HG03066 (cell line): ENCODE measurements at regions not wholly inside any gene's neighbourhood (a gene's known extent, or its start where the extent isn't known, plus 50 kb on each side); places are given as distances from the start of the nearest gene placed in this dataset.

ENCODE experiments used
- ATAC-seq: cut with Tn5 transposase; IDR thresholded peaks from one replicate; pipeline ENCODE4 v1.9.1; 2021; ENCODE audit warnings: low read depth; ENCODE audit not compliant: unreplicated experiment

DNA sequence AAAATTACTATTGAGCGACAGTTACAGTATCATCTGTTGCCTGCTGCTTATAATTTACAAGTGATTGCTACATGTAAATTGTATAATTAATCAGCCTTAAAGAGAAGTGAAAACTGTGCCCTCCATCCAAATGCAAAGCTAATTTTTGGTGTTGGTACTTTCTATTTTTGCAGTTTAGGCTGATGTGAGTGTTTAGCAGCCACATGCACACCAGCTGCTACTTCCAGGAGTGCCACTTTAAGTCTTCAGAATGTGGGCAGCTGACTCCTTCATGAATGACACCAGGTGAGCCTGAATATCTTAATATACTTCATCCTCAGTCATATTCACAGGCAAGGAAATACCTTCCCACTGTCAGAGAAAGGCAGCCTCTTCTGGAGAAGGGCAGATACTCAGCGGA, 149.8 kb upstream of the RASGEF1B start:
- no peak for ATAC-seq

GRCh38 chr4:81620442-81620841, 148.7 kb upstream of the RASGEF1B start:
- ATAC-seq, result no peak

DNA sequence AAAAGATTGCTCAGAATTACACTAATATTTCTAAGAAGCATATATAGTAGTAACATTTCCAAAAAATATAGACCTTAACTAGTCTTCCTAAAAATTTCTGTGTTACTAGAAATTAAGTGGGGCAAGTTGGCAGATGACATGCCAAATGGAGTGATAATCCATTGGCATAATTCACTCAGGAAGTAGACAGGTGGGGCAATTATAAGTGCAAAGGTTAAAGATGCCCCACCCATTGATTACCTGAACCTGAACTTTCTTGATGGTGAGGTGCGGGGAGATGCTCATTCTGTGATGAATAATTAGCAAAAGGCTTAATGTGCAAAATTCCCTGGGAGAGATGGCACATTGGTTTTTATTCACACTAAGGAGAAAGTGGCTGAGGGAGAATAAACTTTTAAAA, 145.8 kb upstream of the RASGEF1B start:
- no peak for ATAC-seq

DNA sequence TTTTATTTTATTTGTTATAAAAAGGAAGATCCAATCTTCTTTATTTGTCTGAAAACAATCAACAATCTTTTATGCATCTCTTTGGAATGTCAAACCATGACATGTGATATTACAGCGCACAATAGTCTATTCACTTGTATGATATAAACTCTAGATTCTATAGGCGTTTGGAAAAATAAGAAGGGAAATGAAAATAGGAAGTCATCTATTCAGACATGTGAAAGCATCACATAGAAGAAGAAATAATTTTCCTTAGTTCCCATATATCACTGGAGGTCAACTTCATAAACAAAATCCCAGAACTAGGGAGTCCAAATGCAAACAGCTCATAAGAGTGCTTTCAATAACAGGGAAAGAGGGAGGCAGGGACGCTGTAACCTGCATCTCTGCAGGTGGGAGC, 139.5 kb upstream of the RASGEF1B start:
- ATAC-seq, result no peak

DNA sequence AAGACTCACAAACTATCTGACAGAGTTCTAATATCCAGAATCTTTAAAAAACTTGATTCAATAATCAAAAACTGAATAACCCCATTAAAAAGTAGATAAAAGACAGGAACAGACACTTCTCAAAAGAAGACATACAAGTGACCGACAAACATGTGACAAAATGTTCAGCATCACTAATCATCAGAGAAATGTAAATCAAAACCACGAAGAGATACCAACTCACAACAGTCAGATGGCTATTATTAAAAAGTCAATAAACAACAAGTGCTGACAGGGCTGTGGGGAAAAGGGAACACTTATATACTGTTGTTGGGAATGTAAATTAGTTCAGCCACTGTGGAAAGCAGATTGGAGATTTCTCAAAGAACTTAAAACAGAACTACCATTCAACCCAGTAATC, 138.1 kb upstream of the RASGEF1B start:
- no peak for ATAC-seq

DNA sequence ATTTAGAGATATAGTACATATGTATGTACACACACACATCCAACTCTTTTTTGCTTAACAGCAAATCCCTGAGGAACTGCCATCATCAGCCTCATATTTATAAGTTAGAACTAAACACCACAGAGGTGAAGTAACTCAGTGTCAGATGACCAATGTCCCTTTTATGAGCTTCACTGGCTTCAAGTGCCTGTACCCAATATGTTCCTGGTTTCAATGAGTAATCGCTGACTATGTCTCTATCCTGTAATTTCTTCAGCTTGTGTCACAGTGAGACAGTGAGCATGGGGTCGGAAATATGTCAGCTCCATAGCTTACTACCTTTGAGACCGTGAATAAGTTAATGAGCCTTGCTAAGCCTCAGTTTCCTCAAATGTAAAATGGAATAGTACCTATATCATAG, 136.2 kb upstream of the RASGEF1B start:
- no peak for ATAC-seq

- ATAC-seq, result no peak
Measured at GRCh38 chr4:81606801-81607501, 135.2 kb upstream of the RASGEF1B start.

DNA sequence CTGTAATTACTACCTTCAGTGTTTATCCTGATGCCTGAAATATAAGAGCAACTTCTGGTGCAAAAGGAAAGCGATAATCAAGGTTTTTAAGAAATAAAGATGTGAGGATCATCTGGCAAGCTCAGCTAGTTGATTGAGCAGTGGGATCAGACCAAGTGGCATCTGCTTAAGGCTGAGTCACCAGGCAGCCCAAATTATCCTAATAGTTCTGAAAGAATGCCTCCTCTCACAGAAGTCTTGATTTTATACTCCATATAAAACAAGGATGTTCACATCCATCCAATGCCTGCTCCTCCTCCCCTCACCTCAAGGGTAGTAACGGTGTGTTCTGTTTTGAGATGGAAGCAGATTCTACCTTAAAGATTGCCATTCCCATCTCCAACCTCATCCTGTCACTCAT, 134.5 kb upstream of the RASGEF1B start:
- no peak for ATAC-seq

DNA sequence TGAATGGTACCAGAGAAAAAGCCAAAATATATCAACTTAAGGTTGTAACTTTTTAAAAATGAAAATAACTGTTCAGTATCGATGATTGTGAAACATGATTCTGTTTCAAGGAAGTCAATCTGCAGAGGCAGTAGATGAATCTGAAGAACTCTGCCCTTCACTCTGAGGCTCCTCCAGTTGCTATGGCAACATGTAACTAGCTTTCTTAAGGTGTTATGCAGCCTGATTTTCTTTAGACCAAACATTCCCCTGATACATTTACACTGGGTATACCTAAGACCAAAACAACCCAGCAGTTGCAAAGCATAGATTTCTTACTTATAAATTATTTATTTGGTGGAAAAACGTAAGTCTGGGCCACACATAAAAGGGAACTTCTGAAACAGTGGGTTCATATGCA, 133.6 kb upstream of the RASGEF1B start:
- no peak for ATAC-seq

- no peak for ATAC-seq
Measured at GRCh38 chr4:81604683-81605218, 133.0 kb upstream of the RASGEF1B start.

DNA sequence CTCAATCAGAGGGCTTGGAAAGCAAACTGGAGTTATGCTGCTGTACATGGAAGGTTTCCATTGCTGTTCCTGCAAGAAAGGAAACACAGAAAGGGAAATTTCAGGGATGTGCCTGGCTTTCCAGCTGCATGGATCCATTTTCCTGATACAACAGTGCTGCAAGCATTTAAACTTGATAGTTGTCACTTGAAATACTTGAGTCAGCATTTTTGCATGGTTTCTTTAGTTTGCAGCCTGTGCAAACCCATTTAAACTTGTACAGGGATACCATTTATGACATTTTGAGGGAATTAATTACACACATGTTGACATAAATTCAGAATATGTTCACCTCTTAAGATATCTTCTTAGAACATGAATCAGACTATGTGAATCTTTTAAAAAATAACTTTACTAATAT, 131.1 kb upstream of the RASGEF1B start:
- ATAC-seq, result no peak

GRCh38 chr4:81601358-81601694, 129.6 kb upstream of the RASGEF1B start:
- ATAC-seq, result no peak

DNA sequence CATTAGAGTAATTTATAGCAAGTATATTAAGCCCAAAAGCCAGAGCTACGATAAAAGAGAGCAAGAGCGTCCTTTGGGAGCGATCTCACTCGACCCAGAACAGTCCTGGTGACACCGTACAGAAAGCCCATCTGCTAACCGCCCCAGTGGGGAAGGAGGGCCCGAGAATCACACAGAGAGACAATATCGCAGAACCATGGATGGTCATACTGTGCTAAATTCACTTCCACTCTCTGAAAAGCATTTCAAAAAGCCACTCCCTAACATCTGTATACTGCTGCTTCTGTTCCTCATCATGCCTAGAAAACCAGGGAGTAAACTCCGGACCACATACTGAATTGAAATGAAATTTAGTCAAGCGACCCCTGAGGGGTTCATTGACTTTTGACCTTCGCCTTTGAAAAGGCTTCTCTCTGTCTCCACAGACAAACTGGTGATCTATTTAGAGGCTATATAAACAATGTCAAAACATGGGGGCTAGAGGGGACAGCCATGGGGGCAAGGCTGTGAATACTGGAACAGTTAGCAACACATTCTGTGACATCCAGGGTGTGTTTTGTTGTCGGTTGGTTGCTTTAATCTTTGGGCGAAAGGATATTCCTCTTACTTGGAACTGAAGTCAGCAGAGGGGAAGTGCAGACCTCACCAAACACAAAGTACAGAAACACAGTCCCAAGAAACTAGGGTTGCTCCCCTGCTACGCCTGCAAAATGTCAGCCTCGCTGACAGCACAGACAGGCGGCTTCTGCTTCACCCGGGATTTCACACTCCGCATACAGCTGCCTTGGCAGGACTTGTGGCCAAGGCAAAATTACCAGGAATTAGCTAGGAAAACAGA, 129.0 kb upstream of the RASGEF1B start:
- ATAC-seq, result no peak

DNA sequence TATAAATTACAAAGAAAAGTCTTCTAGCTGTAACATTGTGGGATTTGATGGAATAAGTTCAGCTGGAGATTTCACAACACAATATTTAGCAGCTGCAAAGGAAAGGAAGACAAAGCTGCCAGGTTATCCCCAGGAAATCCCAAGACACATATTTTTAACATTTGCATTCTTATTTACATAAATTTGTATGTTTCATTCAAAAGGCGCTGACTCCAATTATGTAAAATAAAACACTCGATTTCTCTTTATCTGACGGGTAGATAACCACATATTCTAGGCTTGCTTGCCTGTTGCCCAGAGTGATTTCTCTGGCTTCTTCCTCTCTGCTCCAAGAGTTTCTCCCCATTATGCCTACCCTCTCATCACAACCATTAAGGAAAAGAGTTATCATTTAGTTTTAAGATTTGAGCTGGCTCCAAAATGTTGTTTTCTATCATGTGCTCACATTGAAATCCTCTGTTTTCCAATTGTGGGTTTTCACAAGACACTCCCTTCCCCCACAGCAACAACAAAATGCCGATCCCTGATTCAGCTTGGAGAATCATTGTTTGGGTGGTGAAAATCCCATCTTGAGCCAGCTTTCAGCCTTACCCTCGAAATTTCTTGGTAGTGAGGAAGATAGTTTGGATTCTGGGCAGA, 128.2 kb upstream of the RASGEF1B start:
- no peak for ATAC-seq

DNA sequence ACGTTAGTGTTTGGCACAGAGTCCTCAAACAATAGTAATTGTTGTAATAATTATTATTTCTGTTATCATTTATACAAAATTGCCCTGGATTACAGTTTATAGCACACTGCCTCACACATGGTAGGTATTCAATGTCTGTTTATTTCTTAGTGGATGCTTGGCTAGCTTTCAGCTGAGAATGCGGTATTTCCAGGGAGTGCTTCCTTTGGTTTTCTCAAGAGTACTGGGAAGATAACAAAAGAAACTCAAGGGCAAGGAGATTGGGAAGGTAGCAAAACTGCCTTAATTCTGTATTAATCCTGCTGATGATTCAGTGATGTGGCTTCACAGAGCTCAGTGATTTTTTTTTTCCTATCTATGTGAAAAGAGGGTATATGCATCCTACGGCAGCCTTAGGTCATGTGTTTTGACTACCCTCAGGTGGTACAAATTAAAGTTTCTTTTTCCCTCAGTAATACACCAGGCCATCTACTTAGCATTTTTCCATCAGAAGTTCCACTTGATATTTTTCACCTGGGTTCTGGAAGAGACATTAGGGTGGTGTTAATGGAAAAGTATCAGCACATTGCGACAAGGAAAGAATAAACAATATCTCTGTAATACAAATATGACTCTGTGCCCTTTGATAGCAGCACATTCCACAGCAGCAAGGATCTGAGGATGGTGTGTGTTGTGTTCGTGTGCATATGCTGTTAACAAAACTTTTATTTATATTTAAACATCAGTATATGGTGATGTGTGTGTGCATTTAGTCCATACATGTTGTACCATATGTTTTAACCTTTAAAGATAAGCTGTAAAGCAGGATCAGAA, 124.3 kb upstream of the RASGEF1B start:
- no peak for ATAC-seq

- ATAC-seq, result no peak
Measured at GRCh38 chr4:81595287-81595686, 123.6 kb upstream of the RASGEF1B start.

DNA sequence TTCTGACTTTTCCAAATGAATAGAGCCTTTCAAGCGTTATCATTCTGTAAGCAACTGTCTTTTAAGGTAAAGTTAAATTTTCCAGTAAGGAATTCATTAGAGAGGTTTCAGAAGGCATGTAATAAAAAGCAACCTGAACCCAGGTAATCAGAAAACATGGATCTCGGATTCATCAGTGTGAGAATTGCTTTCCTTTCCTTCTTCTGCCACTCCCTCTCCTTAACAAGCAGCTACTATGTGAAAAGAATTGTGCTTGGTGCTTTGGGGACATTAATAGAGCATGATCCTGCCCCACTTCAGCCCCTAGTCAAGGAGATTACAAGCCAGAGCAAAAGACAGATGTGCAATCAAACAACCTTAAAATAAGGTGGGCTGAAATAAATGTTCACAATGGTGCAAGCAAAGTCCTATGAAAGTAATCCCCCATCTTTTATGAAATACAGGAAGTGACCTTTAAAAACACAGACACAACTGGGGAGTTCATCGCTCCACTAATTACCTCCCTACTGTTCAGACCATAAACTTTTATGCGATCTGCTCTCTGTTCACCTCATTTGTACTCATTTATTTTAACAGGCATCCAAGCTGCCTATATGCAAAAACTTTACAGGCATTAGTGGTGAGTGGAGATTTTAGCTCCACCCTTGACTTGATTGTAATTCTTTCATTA, 122.9 kb upstream of the RASGEF1B start:
- ATAC-seq, result no peak

GRCh38 chr4:81592701-81593100, 121.0 kb upstream of the RASGEF1B start:
- ATAC-seq, result no peak

DNA sequence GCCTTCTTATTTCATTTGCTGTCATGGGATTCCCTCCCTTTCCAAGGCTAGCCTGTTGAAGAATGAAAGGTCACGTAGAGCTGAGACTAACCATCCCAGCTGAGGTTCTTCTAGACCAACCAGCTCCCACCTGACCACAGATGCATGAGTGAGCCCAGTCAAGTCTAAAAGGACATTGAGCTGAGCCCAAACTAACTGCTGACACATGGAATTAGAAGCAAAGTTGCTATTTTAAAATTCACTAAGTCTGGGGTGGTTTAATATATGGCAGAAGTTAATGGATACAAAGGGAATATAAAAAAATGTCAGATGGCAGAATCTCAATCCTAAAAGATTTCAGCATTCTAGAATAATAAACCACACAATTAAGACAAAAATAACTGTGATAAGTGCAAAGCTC, 118.9 kb upstream of the RASGEF1B start:
- ATAC-seq, result no peak

GRCh38 chr4:81589262-81589661, 117.6 kb upstream of the RASGEF1B start:
- ATAC-seq, result no peak
